Naive thymus-derived CD8-positive, alpha-beta T cell (primary cell): ENCODE measurements at regions not wholly inside any gene's neighbourhood (a gene's known extent, or its start where the extent isn't known, plus 50 kb on each side); places are given as distances from the start of the nearest gene placed in this dataset.
A peak's percentile ranks its signal among the peaks of the same experiment; 100 is the strongest.
"Not testable (repeated sequence)": the region's sequence is repeated elsewhere in the genome, so short reads cannot be mapped to it uniquely, and the experiment has no call there.

Experiments used
- ATAC-seq, 2 donors: fragments of 150-1000 bp; cut with Tn5 transposase in 1 of 2; sonication (Bioruptor Pico), chemical (Tn5 transposase) in 1 of 2; 1 replicate in 1 of 2; 2 replicates in 1 of 2; pipeline ENCODE4 v1.10.0; 2021; ENCODE audit warnings: mild to moderate bottlenecking in 2 of 2, moderate library complexity in 2 of 2
- POLR2A ChIA-PET: fragments of 350-600 bp; sonication (Branson Sonifier 250); formaldehyde crosslinking; loops from one replicate; lab custom pipeline; 2021; ENCODE audit warnings: antibody characterized with exemption; lab: Charles Lee
- DNase-seq, 10 donors: peaks; one replicate each; pipeline versions ENCODE4 v3.0.0 to v3.0.0-alpha.2; 2020 to 2022
- H3K27ac Mint-ChIP-seq, 10 donors: one replicate each; pipeline ENCODE4 v1.8.0; 2020 to 2022; ENCODE audit warnings: mild to moderate bottlenecking in 10 of 10, mixed read lengths in 10 of 10, moderate library complexity in 4 of 10, inconsistent platforms in 1 of 10
- H3K27me3 Mint-ChIP-seq, 5 donors: one replicate each; pipeline ENCODE4 v1.8.0; 2021 to 2022; ENCODE audit warnings: mixed read lengths in 5 of 5
- H3K36me3 Mint-ChIP-seq, 3 donors: one replicate each; pipeline ENCODE4 v1.8.0; 2020 to 2022; ENCODE audit warnings: mixed read lengths in 3 of 3, mild to moderate bottlenecking in 2 of 3, inconsistent platforms in 1 of 3
- H3K4me1 Mint-ChIP-seq, 4 donors: one replicate each; pipeline ENCODE4 v1.8.0; 2021 to 2022; ENCODE audit warnings: mixed read lengths in 4 of 4
- H3K4me3 Mint-ChIP-seq, 10 donors: one replicate each; pipeline ENCODE4 v1.8.0; 2020 to 2022; ENCODE audit warnings: mild to moderate bottlenecking in 10 of 10, mixed read lengths in 10 of 10, moderate library complexity in 6 of 10, inconsistent platforms in 1 of 10
- H3K9me3 Mint-ChIP-seq, 9 donors: one replicate each; pipeline ENCODE4 v1.8.0; 2020 to 2022; ENCODE audit warnings: mixed read lengths in 9 of 9, mild to moderate bottlenecking in 3 of 9, inconsistent platforms in 1 of 9, moderate library complexity in 1 of 9

- not testable (repeated sequence) for DNase-seq, H3K4me3 Mint-ChIP-seq, ATAC-seq, H3K27ac Mint-ChIP-seq, H3K9me3 Mint-ChIP-seq, H3K36me3 Mint-ChIP-seq
- peaks cover 17 to 34% (median 23%) of the 10 kb centered on the region in 5 donors for H3K27me3 Mint-ChIP-seq
- H3K4me1 Mint-ChIP-seq, result peaks cover 14 to 28% (median 19%) of the 10 kb centered on the region in 4 donors
- POLR2A ChIA-PET, result interaction anchor here (2.2 to 3.3 kb wide), 6 partner anchors 28 to 179 kb away, joined by 18 to 41 read pairs (median 24); partner anchors contain the start of gene TRIM27
Measured at GRCh38 chr6:28836703-28837102, 87.1 kb downstream of the TRIM27 start.

DNA sequence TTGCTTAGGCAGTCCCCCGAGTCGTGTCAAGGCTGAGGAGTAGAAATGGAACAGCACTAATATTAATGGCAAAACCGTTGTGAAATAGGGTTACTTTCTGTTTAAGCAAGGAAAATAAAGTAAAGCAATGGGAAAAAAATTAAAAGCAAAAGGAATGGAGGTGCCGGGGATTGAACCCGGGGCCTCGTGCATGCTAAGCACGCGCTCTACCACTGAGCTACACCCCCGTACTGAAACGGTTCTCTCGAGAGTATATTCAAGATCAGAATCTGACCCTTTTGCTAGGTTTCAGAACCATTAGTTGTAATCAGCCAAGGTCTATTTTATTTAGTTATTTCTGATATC, 85.5 kb downstream of the TRIM27 start:
- H3K9me3 Mint-ChIP-seq, result peaks cover 0 to 4% (median 0%) of the 10 kb centered on the region in 9 donors
- H3K4me3 Mint-ChIP-seq, result peak overlapping the region; percentile 92 to 99 (median 96)
- H3K36me3 Mint-ChIP-seq, result no peaks in the 10 kb centered on the region
- POLR2A ChIA-PET, result interaction anchor here (0.6 to 3.3 kb wide), 13 partner anchors 12 to 1359 kb away, joined by 3 to 41 read pairs (median 10); partner anchors contain the start of gene TRIM27
- peaks cover 13 to 36% (median 19%) of the 10 kb centered on the region in 5 donors for H3K27me3 Mint-ChIP-seq
- H3K4me1 Mint-ChIP-seq, result peaks cover 14 to 28% (median 19%) of the 10 kb centered on the region in 4 donors
- ATAC-seq (peak; percentile 65 to 72), DNase-seq (peak in 9 of 10 donors; percentile 46 to 89 (median 82))
- H3K27ac Mint-ChIP-seq, result peak overlapping the region; percentile 90 to 98 (median 92)

DNA sequence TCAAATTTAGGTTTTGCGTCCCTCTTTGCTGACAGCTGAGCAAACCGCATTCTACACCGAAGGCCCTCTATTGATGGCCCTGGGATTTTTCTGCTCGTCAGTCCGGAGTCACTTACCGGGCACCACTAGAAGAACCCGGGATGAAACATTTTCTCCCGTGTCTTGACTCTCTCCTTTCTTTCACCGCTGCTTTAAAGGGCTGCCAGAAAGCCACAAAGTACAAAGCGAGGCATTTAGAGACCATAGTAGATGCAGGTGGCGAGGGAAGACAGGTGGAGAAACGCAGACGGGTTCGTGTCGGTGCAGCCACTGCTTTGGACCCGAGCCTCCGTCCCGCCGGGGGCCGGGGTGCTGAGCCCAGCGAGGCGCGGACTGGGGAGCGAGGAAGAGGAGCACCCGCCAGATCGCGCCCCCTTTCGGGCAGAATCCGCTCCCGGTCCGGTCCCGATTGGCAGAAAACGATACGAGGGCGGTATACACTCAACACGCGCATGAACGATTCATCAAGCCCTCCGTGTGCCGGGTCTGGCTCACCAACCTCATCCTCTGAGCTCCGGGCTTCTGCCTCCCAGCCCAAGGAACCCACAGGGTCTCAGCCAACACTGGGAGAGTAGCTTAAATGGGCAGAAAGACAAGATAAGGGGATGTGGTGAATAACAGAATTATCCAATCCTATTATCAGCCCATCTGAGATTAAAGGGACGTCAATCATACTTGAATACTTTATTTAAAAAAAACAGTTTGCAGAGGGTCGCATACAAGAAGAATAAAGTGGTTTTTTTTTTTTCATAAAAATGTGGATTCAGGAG, 84.9 kb downstream of the TRIM27 start:
- peaks cover 7 to 34% (median 13%) of the 10 kb centered on the region in 5 donors for H3K27me3 Mint-ChIP-seq
- peak; percentile 66 to 92 (median 81) for DNase-seq
- no peaks in the 10 kb centered on the region for H3K36me3 Mint-ChIP-seq
- H3K27ac Mint-ChIP-seq, result peak overlapping the region; percentile 90 to 98 (median 92)
- peak; percentile 74 to 76 for ATAC-seq
- H3K4me3 Mint-ChIP-seq, result peak overlapping the region; percentile 92 to 99 (median 96)
- peaks cover 0 to 4% (median 0%) of the 10 kb centered on the region in 9 donors for H3K9me3 Mint-ChIP-seq
- peaks cover 12 to 28% (median 19%) of the 10 kb centered on the region in 4 donors for H3K4me1 Mint-ChIP-seq
- POLR2A ChIA-PET, result interaction anchor here (0.6 to 3.3 kb wide), 14 partner anchors 26 to 1360 kb away, joined by 3 to 41 read pairs (median 7); partner anchors contain the start of genes TRIM27 and ZNF311

DNA sequence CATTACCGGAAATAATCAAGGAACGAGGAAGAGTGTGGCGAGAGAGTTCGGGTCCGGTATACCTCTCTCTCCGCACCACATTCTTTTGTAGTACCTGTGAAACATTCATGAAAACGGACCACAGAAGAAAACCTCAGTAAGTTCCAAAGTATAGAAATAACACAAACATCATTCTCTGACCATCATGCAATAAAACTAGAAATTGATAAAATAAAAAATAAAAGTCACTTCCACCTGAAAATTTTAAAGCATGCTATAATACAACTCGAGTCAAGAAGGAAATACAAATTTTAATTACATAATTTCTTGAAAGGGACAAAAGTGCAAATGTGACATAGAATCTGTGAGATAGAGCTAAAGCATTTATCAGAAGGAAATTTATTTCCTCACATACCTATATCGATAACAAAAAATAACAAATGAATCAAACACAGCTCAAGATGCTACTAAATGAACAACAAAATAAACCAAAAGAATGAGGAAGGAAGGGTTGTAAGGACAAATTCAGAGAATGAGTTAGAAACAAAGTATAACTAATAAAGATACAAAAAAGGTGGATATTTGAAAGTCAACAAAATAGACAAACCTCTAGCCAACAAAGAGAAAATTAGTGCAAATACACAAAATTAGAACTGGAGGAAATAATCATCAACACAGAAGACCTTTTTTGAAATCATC, 84.2 kb downstream of the TRIM27 start:
- Mint-ChIP-seq H3K36me3 (no peaks in the 10 kb centered on the region), H3K9me3 (peaks cover 0 to 4% (median 0%) of the 10 kb centered on the region in 9 donors), H3K27me3 (peaks cover 0 to 32% (median 8%) of the 10 kb centered on the region in 5 donors), H3K4me1 (peaks cover 12 to 28% (median 19%) of the 10 kb centered on the region in 4 donors), H3K4me3 (peak overlapping the region; percentile 92 to 99 (median 96)), H3K27ac (peak overlapping the region in 7 of 10 donors; percentile 79 to 98 (median 92))
- no peak for ATAC-seq
- POLR2A ChIA-PET, result interaction anchor here (0.6 to 3.3 kb wide), 7 partner anchors 25 to 1360 kb away, joined by 3 to 41 read pairs (median 4); partner anchors contain the start of genes TRIM27 and ZNF311
- no peak for DNase-seq

- Mint-ChIP-seq H3K4me3 (no peak overlapping the region), H3K27me3 (peaks cover 0 to 21% (median 8%) of the 10 kb centered on the region in 5 donors), H3K9me3 (peaks cover 0 to 4% (median 0%) of the 10 kb centered on the region in 9 donors), H3K27ac (no peak overlapping the region), H3K4me1 (peaks cover 12 to 28% (median 19%) of the 10 kb centered on the region in 4 donors), H3K36me3 (no peaks in the 10 kb centered on the region)
- POLR2A ChIA-PET, result interaction anchor here (1.2 kb wide), 2 partner anchors 22 to 100 kb away, joined by 3 to 6 read pairs; no protein-coding TSS in a partner anchor
- DNase-seq (no peak), ATAC-seq (no peak)
Measured at GRCh38 chr6:28841290-28841689, 82.5 kb downstream of the TRIM27 start.

GRCh38 chr6:28848756-28849155, 75.0 kb downstream of the TRIM27 start:
- Mint-ChIP-seq H3K27me3 (peaks cover 0 to 22% (median 7%) of the 10 kb centered on the region in 5 donors), H3K27ac (peak overlapping the region in 3 of 10 donors; percentile 18 to 52 (median 24))
- H3K36me3 Mint-ChIP-seq, H3K4me3 Mint-ChIP-seq, H3K9me3 Mint-ChIP-seq, H3K4me1 Mint-ChIP-seq: not testable (repeated sequence)
- DNase-seq (peak; percentile 9 to 86 (median 59)), ATAC-seq (peak in 1 of 2 donors; percentile 44)
- POLR2A ChIA-PET, result interaction anchor here (0.6 to 3.1 kb wide), 7 partner anchors 13 to 167 kb away, joined by 3 to 11 read pairs (median 5); partner anchors contain the start of gene TRIM27
